ENCODE measurements at regions not wholly inside any gene's neighbourhood (a gene's known extent, or its start where the extent isn't known, plus 50 kb on each side); places are given as distances from the start of the nearest gene placed in this dataset.

- no peak overlapping the region for H3K27ac ChIP-seq
- TF ChIP-seq, protein P1, sequence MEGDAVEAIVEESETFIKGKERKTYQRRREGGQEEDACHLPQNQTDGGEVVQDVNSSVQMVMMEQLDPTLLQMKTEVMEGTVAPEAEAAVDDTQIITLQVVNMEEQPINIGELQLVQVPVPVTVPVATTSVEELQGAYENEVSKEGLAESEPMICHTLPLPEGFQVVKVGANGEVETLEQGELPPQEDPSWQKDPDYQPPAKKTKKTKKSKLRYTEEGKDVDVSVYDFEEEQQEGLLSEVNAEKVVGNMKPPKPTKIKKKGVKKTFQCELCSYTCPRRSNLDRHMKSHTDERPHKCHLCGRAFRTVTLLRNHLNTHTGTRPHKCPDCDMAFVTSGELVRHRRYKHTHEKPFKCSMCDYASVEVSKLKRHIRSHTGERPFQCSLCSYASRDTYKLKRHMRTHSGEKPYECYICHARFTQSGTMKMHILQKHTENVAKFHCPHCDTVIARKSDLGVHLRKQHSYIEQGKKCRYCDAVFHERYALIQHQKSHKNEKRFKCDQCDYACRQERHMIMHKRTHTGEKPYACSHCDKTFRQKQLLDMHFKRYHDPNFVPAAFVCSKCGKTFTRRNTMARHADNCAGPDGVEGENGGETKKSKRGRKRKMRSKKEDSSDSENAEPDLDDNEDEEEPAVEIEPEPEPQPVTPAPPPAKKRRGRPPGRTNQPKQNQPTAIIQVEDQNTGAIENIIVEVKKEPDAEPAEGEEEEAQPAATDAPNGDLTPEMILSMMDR (conservative IDR thresholded peaks at IDR 0.05), result no peak
These were observed 98.8 kb upstream of the AGR3 start for GRCh38 chr7:16980539-16980938.

DNA sequence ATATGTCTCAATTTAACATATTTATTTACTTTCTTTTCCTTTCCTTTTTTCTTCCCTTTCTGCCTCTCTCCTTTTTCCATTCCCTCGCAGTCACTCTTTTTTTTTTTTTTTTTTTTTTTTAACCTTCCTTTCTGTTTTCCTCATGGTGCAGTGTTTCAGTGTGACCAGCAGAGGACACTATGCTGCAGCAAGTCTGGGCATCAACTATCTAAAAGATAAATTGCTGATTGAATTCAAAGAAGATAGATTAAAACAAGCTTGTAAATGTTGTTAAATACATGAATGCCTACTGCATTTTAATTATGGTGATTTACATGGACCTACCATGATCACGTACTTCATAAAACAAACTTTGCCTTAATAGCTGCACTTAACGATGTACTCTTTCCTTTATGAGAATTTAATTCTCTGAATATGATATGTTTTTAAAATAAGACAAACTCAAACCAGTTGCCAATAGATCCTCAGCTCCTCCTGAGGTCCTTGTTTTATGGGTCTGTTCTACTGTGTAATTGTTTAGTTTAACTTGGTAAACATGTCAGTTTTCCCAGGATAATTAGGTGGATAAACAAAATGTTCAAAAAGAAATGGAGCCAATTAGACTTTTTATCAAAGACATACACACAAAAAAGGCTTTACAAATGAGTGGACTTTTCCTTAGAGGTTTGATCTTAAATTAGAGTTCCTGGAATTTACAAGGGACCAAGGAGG is 101.0 kb upstream of the AGR3 start:
- TF ChIP-seq, protein P1 (conservative IDR thresholded peaks at IDR 0.05), result peak; percentile 98
- H3K27ac ChIP-seq, result peak overlapping the region; percentile 42

- TF ChIP-seq, protein P1 (conservative IDR thresholded peaks at IDR 0.05), result no peak
- no peak overlapping the region for H3K27ac ChIP-seq
These were observed 102.6 kb upstream of the AGR3 start for GRCh38 chr7:16984375-16984774.

DNA sequence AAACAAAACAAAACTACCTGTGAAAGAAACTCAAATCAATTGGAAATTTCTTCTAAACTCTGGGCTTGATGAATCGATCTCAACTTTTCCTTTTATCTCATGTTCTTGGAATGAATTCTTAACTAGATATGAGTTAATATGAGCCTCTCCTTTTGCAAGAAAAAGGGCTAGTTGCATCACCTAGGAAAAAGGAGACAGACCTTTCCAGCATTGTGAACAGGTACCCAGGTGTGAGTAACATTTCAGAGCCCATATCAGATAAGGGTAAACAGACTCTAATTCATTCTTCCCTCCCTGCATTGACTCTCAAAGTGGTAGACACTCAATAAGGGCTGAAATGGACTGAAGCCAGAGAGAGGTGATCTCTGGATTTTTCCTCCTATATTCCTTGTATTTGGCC is 103.8 kb upstream of the AGR3 start:
- TF ChIP-seq, protein P1 (conservative IDR thresholded peaks at IDR 0.05), result no peak
- H3K27ac ChIP-seq, result no peak overlapping the region

- H3K27ac ChIP-seq, result no peak overlapping the region
- TF ChIP-seq, protein P1 (conservative IDR thresholded peaks at IDR 0.05), result no peak
These were observed 105.0 kb upstream of the AGR3 start for GRCh38 chr7:16986755-16987154.

DNA sequence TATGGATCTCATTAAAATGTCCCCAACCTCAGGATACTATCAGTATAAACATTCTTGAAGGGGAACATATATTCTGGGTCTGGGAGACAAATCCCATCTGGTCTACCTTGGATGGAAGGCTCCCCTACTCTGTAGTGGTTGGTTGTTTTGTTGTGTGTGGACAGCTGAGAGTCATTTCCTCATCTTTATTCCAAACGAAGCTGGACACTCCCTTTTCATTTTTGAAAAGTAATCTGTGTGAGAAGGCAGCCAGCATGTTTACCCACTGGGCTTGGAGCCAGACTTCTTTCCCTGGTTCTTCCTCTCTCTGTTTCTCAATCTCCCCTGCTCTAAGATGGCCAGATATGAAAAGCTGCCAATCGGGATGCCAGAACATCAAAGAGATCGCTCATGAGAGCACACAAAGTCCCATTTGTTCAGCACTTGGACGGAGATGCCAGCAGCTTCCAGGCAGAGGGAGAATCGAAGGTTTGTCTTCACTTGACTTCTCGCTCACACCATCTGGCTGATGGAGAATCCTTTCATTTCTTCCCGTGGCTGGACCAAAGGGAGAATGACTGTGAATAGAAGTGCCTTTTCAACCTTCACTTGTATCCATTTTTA is 108.1 kb upstream of the AGR3 start:
- H3K27ac ChIP-seq, result peak overlapping the region; percentile 29
- TF ChIP-seq, protein P1 (conservative IDR thresholded peaks at IDR 0.05), result no peak

DNA sequence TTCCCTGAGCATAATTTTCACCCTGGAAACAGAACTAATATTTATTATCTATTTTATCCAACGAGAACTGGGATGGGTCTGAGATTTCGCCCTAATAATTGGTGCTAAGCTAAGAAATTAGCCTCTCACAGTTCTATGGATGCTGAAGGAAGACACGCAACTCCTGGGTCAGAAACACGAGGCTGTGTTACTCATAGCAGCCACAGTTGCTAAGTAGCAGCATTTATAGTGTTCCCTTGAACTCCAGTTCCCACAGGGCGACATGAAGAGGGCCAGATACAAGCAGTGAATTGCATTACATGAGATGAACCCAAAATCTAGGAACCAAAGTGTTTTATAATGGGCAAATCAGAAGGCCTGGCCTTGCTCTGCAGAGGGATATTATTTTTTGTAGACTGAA is 109.8 kb upstream of the AGR3 start:
- H3K27ac ChIP-seq, result no peak overlapping the region
- TF ChIP-seq, protein P1 (conservative IDR thresholded peaks at IDR 0.05), result no peak

Data from VCaP (cell line).